Liver (tissue), 8 donors: ENCODE measurements at regions not wholly inside any gene's neighbourhood (a gene's known extent, or its start where the extent isn't known, plus 50 kb on each side); places are given as distances from the start of the nearest gene placed in this dataset.

Experiments
- DNase-seq: peaks from one replicate; pipeline ENCODE4 v3.0.0-alpha.2; 2017; ENCODE audit warnings: low spot score
- H3K27ac ChIP-seq, 2 donors: one replicate each; pipeline ENCODE4 v1.7.0; 2013; ENCODE audit warnings: inconsistent platforms in 2 of 2, low read length in 2 of 2, control low read depth in 1 of 2, low read depth in 1 of 2, mild to moderate bottlenecking in 1 of 2
- H3K27me3 ChIP-seq, 4 donors: one replicate each; pipeline versions ENCODE4 v1.6.1 to v1.7.0; 2013; ENCODE audit warnings: low read length in 3 of 4, inconsistent platforms in 1 of 4, mild to moderate bottlenecking in 1 of 4, moderate library complexity in 1 of 4; ENCODE audit not compliant: control insufficient read depth in 4 of 4, insufficient read depth in 4 of 4
- H3K36me3 ChIP-seq, 4 donors: one replicate each; pipeline versions ENCODE4 v1.6.1 to v1.7.0; 2013; ENCODE audit warnings: low read length in 3 of 4, mild to moderate bottlenecking in 3 of 4, low read depth in 1 of 4, moderate library complexity in 1 of 4; ENCODE audit not compliant: control insufficient read depth in 4 of 4, insufficient read depth in 3 of 4
- H3K4me1 ChIP-seq, 4 donors: one replicate each; pipeline versions ENCODE4 v1.6.1 to v1.7.0; 2013; ENCODE audit warnings: low read length in 3 of 4, mild to moderate bottlenecking in 3 of 4, moderate library complexity in 1 of 4; ENCODE audit not compliant: control insufficient read depth in 4 of 4, insufficient read depth in 4 of 4
- H3K4me3 ChIP-seq, 3 donors: one replicate each; pipeline versions ENCODE4 v1.6.1 to v1.7.0; 2013; ENCODE audit warnings: low read length in 3 of 3, control low read depth in 1 of 3, low read depth in 1 of 3, mild to moderate bottlenecking in 1 of 3
- H3K9ac ChIP-seq, 2 donors: one replicate each; pipeline ENCODE4 v1.7.0; 2013; ENCODE audit warnings: low read length in 2 of 2, mild to moderate bottlenecking in 2 of 2, moderate library complexity in 2 of 2, control low read depth in 1 of 2, low read depth in 1 of 2
- H3K9me3 ChIP-seq, 4 donors: one replicate each; pipeline versions ENCODE4 v1.6.1 to v1.7.0; 2013; ENCODE audit warnings: low read length in 3 of 4; ENCODE audit not compliant: control insufficient read depth in 4 of 4
- ATF3 ChIP-seq: IDR thresholded peaks from 2 replicates; pipeline ENCODE4 v1.6.1; 2016; ENCODE audit warnings: antibody characterized with exemption
- CTCF ChIP-seq: fragments of 150-350 bp; IDR thresholded peaks from 2 replicates; pipeline ENCODE4 v1.5.1; 2017; ENCODE audit warnings: improper control_type of control experiment, low read depth, low read length; ENCODE audit not compliant: missing input control
- EGR1 ChIP-seq, 2 donors: IDR thresholded peaks; 2 replicates each; pipeline ENCODE4 v1.6.1; 2016 to 2018; ENCODE audit warnings: antibody characterized with exemption in 2 of 2, low read depth in 2 of 2
- FOXA1 ChIP-seq: IDR thresholded peaks from 2 replicates; pipeline ENCODE4 v1.6.1; 2016; ENCODE audit warnings: antibody characterized with exemption
- FOXA2 ChIP-seq: IDR thresholded peaks from 2 replicates; pipeline ENCODE4 v1.6.1; 2016; ENCODE audit warnings: antibody characterized with exemption
- HNF4A ChIP-seq, 2 donors: conservative IDR thresholded peaks; 2 replicates each; pipeline ENCODE4 v1.6.1; 2016; ENCODE audit warnings: antibody characterized with exemption in 2 of 2, mild to moderate bottlenecking in 2 of 2
- HNF4G ChIP-seq: IDR thresholded peaks from 2 replicates; pipeline ENCODE4 v1.6.1; 2016; ENCODE audit warnings: antibody characterized with exemption
- JUND ChIP-seq, 2 donors: IDR thresholded peaks; 2 replicates each; pipeline ENCODE4 v1.6.1; 2016; ENCODE audit warnings: antibody characterized with exemption in 2 of 2
- NR2F2 ChIP-seq: IDR thresholded peaks from 2 replicates; pipeline ENCODE4 v1.6.1; 2016; ENCODE audit warnings: antibody characterized with exemption
- RAD21 ChIP-seq, 2 donors: IDR thresholded peaks; 2 replicates each; pipeline ENCODE4 v1.6.1; 2016; ENCODE audit warnings: antibody characterized with exemption in 2 of 2, mild to moderate bottlenecking in 2 of 2
- RXRA ChIP-seq, 2 donors: IDR thresholded peaks; 2 replicates each; pipeline ENCODE4 v1.6.1; 2017 to 2018; ENCODE audit warnings: antibody characterized with exemption in 2 of 2, mild to moderate bottlenecking in 1 of 2
- SP1 ChIP-seq: IDR thresholded peaks from 2 replicates; pipeline ENCODE4 v1.6.1; 2018; ENCODE audit warnings: antibody characterized with exemption, mild to moderate bottlenecking
- TAF1 ChIP-seq: conservative IDR thresholded peaks from 2 replicates; pipeline ENCODE4 v1.6.1; 2016; ENCODE audit warnings: antibody characterized with exemption, mild to moderate bottlenecking
- YY1 ChIP-seq: IDR thresholded peaks from 2 replicates; pipeline ENCODE4 v1.6.1; 2016; ENCODE audit warnings: antibody characterized with exemption, mild to moderate bottlenecking
- WGBS: extraction: QIAGEN DNeasy Blood & Tissue Kit; methylation state at CpG from one replicate; pipeline ENCODE4 v1.1.7; 2013; 5-methylcytosine and 5-hydroxymethylcytosine counted together
- TF ChIP-seq, protein P1 (sequence below): IDR thresholded peaks from 2 replicates; pipeline ENCODE4 v1.6.1; 2016; ENCODE audit warnings: antibody characterized with exemption, mild to moderate bottlenecking
- TF ChIP-seq, protein P2 (sequence below): IDR thresholded peaks from 2 replicates; pipeline ENCODE4 v1.6.1; 2016; ENCODE audit warnings: antibody characterized with exemption
- donor health status: healthy.
- donor health status: healthy.
- donor health status: healthy.
- donor health status: healthy.
- donor health status: healthy.

DNA sequence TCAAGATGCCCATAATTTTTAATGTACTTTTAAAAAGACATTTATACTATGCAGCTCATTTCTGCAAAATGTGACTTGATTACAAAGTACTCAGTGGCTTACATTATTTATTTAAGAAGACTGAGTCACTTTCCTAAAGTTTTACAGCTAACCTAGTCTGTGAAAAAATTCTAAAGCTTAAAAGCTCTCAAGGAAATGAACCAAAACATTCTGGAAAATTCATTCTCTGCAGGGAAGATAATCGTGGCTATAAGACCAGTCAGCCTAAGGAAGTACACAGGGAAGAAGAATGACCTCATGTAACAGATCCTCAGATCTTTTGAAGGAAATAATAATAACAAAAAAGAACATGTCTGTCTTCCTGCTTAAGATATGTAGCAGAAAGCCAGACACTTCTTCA, 232.1 kb upstream of the STK17B start:
- H3K27me3 ChIP-seq: no peaks in the 10 kb centered on the region
- no peaks in the 10 kb centered on the region for H3K36me3 ChIP-seq
- no peak overlapping the region for H3K4me3 ChIP-seq
- no peak for DNase-seq
- TF ChIP-seq TAF1: no peak
- TF ChIP-seq, protein P1, sequence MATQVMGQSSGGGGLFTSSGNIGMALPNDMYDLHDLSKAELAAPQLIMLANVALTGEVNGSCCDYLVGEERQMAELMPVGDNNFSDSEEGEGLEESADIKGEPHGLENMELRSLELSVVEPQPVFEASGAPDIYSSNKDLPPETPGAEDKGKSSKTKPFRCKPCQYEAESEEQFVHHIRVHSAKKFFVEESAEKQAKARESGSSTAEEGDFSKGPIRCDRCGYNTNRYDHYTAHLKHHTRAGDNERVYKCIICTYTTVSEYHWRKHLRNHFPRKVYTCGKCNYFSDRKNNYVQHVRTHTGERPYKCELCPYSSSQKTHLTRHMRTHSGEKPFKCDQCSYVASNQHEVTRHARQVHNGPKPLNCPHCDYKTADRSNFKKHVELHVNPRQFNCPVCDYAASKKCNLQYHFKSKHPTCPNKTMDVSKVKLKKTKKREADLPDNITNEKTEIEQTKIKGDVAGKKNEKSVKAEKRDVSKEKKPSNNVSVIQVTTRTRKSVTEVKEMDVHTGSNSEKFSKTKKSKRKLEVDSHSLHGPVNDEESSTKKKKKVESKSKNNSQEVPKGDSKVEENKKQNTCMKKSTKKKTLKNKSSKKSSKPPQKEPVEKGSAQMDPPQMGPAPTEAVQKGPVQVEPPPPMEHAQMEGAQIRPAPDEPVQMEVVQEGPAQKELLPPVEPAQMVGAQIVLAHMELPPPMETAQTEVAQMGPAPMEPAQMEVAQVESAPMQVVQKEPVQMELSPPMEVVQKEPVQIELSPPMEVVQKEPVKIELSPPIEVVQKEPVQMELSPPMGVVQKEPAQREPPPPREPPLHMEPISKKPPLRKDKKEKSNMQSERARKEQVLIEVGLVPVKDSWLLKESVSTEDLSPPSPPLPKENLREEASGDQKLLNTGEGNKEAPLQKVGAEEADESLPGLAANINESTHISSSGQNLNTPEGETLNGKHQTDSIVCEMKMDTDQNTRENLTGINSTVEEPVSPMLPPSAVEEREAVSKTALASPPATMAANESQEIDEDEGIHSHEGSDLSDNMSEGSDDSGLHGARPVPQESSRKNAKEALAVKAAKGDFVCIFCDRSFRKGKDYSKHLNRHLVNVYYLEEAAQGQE: no peak
- TF ChIP-seq, protein P2, sequence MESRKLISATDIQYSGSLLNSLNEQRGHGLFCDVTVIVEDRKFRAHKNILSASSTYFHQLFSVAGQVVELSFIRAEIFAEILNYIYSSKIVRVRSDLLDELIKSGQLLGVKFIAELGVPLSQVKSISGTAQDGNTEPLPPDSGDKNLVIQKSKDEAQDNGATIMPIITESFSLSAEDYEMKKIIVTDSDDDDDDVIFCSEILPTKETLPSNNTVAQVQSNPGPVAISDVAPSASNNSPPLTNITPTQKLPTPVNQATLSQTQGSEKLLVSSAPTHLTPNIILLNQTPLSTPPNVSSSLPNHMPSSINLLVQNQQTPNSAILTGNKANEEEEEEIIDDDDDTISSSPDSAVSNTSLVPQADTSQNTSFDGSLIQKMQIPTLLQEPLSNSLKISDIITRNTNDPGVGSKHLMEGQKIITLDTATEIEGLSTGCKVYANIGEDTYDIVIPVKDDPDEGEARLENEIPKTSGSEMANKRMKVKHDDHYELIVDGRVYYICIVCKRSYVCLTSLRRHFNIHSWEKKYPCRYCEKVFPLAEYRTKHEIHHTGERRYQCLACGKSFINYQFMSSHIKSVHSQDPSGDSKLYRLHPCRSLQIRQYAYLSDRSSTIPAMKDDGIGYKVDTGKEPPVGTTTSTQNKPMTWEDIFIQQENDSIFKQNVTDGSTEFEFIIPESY: no peak
- no peak for TF ChIP-seq RAD21 (IDR thresholded peaks at IDR 0.05)
- no peak for TF ChIP-seq YY1
- no peak for TF ChIP-seq HNF4A (conservative IDR thresholded peaks at IDR 0.05)
- no peak for TF ChIP-seq SP1
- no peak for TF ChIP-seq EGR1 (IDR thresholded peaks at IDR 0.05; ENCODE audit: low read depth in 2 of 2)
- no peak for TF ChIP-seq FOXA2
- TF ChIP-seq JUND (IDR thresholded peaks at IDR 0.05): no peak
- TF ChIP-seq FOXA1: no peak
- no peak for TF ChIP-seq HNF4G
- H3K9ac ChIP-seq: no peak overlapping the region
- 50% methylated on average over 1 of the region's 1 CpG for WGBS
- H3K9me3 ChIP-seq: no peaks in the 10 kb centered on the region
- H3K4me1 ChIP-seq: no peaks in the 10 kb centered on the region
- H3K27ac ChIP-seq: no peak overlapping the region

- no peak for DNase-seq
- H3K27ac ChIP-seq: no peak overlapping the region
- no peaks in the 10 kb centered on the region for H3K27me3 ChIP-seq
- no peaks in the 10 kb centered on the region for H3K9me3 ChIP-seq
- H3K4me3 ChIP-seq: no peak overlapping the region
- H3K4me1 ChIP-seq: no peaks in the 10 kb centered on the region
- no peak overlapping the region for H3K9ac ChIP-seq
- no peaks in the 10 kb centered on the region for H3K36me3 ChIP-seq
- TF ChIP-seq ATF3: no peak
- TF ChIP-seq, protein P1: no peak
- TF ChIP-seq JUND (IDR thresholded peaks at IDR 0.05): no peak
- TF ChIP-seq EGR1 (IDR thresholded peaks at IDR 0.05; ENCODE audit: low read depth in 2 of 2): no peak
- no peak for TF ChIP-seq RAD21 (IDR thresholded peaks at IDR 0.05)
- no peak for TF ChIP-seq RXRA (IDR thresholded peaks at IDR 0.05)
- TF ChIP-seq FOXA2: no peak
- no peak for TF ChIP-seq NR2F2
- TF ChIP-seq HNF4G: no peak
- TF ChIP-seq CTCF: no peak
- TF ChIP-seq SP1: no peak
- TF ChIP-seq TAF1: no peak
- no peak for TF ChIP-seq FOXA1
- no peak for TF ChIP-seq YY1
Observed at GRCh38 chr2:196404276-196404675, 232.9 kb upstream of the STK17B start.
